ENCODE measurements at regions not wholly inside any gene's neighbourhood (a gene's known extent, or its start where the extent isn't known, plus 50 kb on each side); places are given as distances from the start of the nearest gene placed in this dataset.

DNA sequence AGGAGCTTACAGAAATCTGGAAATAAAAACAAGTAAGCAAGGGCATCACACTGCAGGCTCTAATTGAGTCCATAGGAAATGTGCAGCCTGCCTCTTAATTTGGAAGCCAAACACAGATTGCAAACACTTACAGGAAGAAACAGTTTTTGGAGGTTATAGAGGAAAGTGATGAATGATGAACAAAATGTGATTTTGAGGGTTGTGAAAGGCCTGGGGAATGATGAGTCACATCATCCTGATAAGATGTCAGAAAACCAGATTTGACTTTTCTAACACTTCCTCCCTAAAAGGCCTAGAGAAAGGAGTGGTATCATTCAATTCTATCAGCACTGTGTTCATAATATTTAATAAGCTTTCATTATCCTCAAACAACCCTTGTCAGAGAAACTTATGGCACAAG is 96.6 kb upstream of the POU2AF2 start:
- POLR2A ChIA-PET = no interaction called here
- DNase-seq (ENCODE audit: unreplicated experiment) = no peak
- H3K27me3 Mint-ChIP-seq (ENCODE audit: insufficient read depth, unreplicated experiment) = peaks cover 74% of the 10 kb centered on the region
- no peaks in the 10 kb centered on the region for H3K9me3 Mint-ChIP-seq (ENCODE audit: unreplicated experiment)
- CTCF ChIA-PET = no interaction called here
- H3K36me3 Mint-ChIP-seq (ENCODE audit: insufficient read depth, unreplicated experiment) = no peaks in the 10 kb centered on the region
- no peak overlapping the region for H3K4me3 Mint-ChIP-seq (ENCODE audit: unreplicated experiment)
- intact Hi-C loops (cut with micrococcal nuclease) = no loop called here
- no peaks in the 10 kb centered on the region for H3K4me1 Mint-ChIP-seq (ENCODE audit: insufficient read depth, unreplicated experiment)
- TF ChIP-seq, protein P1, sequence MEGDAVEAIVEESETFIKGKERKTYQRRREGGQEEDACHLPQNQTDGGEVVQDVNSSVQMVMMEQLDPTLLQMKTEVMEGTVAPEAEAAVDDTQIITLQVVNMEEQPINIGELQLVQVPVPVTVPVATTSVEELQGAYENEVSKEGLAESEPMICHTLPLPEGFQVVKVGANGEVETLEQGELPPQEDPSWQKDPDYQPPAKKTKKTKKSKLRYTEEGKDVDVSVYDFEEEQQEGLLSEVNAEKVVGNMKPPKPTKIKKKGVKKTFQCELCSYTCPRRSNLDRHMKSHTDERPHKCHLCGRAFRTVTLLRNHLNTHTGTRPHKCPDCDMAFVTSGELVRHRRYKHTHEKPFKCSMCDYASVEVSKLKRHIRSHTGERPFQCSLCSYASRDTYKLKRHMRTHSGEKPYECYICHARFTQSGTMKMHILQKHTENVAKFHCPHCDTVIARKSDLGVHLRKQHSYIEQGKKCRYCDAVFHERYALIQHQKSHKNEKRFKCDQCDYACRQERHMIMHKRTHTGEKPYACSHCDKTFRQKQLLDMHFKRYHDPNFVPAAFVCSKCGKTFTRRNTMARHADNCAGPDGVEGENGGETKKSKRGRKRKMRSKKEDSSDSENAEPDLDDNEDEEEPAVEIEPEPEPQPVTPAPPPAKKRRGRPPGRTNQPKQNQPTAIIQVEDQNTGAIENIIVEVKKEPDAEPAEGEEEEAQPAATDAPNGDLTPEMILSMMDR (IDR thresholded peaks at IDR 0.05; ENCODE audit: unreplicated experiment) = no peak
- no peak overlapping the region for H3K27ac Mint-ChIP-seq (ENCODE audit: low read depth, unreplicated experiment)
- BruUV-seq (replicated peaks) = no TSS peak

DNA sequence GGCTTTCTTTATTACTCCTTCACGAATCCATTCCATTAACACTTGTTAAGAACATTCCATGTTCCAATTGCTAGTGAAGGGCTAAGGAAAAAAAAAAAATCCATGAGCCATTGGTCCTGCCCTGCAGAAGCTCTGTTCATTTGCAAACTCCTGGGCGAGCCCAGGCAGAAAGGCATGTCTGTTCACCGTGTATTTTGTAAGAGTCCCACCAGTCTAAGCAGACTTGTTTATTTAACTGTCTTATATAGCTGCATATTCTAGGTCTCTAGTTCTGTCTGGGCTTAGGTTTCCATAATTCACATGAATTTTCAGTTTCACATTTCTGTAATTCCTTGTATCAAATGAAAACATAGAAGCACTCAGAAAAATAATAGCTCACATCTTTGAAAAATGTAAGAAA is 97.4 kb upstream of the POU2AF2 start:
- Mint-ChIP-seq H3K27me3 (ENCODE audit: insufficient read depth, unreplicated experiment) (peaks cover 68% of the 10 kb centered on the region), H3K4me1 (ENCODE audit: insufficient read depth, unreplicated experiment) (no peaks in the 10 kb centered on the region), H3K36me3 (ENCODE audit: insufficient read depth, unreplicated experiment) (no peaks in the 10 kb centered on the region), H3K9me3 (ENCODE audit: unreplicated experiment) (no peaks in the 10 kb centered on the region), H3K27ac (ENCODE audit: low read depth, unreplicated experiment) (no peak overlapping the region), H3K4me3 (ENCODE audit: unreplicated experiment) (no peak overlapping the region)
- POLR2A ChIA-PET = interaction anchor here (0.6 kb wide), 2 partner anchors 90 to 575 kb away, joined by 3 to 4 read pairs; no protein-coding TSS in a partner anchor
- no TSS peak for BruUV-seq (replicated peaks)
- no peak for DNase-seq (ENCODE audit: unreplicated experiment)
- CTCF ChIA-PET = no interaction called here
- TF ChIP-seq, protein P1 (IDR thresholded peaks at IDR 0.05; ENCODE audit: unreplicated experiment) = no peak
- intact Hi-C loops (cut with micrococcal nuclease) = no loop called here

DNA sequence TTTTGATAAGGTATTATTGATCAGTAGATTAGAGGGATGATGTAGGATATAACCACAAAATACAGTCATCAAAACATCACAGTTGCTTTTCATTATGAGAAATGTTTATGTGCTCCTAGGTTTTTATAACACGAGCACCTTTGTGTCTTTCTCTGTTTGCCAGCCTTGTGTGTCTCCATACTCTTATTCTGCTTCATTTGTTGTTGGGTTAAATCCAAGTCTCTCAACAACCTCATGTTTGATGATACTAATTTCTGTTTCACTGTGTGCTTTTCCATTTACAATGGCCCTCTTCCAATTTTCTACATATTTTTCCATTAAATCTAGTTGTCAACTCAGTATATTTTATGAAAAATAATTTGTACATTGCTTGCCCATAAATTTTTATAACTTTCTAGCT is 107.7 kb upstream of the POU2AF2 start:
- H3K9me3 Mint-ChIP-seq (ENCODE audit: unreplicated experiment) = no peaks in the 10 kb centered on the region
- peaks cover 91% of the 10 kb centered on the region for H3K27me3 Mint-ChIP-seq (ENCODE audit: insufficient read depth, unreplicated experiment)
- DNase-seq (ENCODE audit: unreplicated experiment) = no peak
- ChIA-PET POLR2A (no interaction called here), CTCF (no interaction called here)
- H3K4me3 Mint-ChIP-seq (ENCODE audit: unreplicated experiment) = no peak overlapping the region
- no TSS peak for BruUV-seq (replicated peaks)
- no peaks in the 10 kb centered on the region for H3K4me1 Mint-ChIP-seq (ENCODE audit: insufficient read depth, unreplicated experiment)
- H3K27ac Mint-ChIP-seq (ENCODE audit: low read depth, unreplicated experiment) = no peak overlapping the region
- TF ChIP-seq, protein P1 (IDR thresholded peaks at IDR 0.05; ENCODE audit: unreplicated experiment) = no peak
- no peaks in the 10 kb centered on the region for H3K36me3 Mint-ChIP-seq (ENCODE audit: insufficient read depth, unreplicated experiment)
- intact Hi-C loops (cut with micrococcal nuclease) = no loop called here

DNA sequence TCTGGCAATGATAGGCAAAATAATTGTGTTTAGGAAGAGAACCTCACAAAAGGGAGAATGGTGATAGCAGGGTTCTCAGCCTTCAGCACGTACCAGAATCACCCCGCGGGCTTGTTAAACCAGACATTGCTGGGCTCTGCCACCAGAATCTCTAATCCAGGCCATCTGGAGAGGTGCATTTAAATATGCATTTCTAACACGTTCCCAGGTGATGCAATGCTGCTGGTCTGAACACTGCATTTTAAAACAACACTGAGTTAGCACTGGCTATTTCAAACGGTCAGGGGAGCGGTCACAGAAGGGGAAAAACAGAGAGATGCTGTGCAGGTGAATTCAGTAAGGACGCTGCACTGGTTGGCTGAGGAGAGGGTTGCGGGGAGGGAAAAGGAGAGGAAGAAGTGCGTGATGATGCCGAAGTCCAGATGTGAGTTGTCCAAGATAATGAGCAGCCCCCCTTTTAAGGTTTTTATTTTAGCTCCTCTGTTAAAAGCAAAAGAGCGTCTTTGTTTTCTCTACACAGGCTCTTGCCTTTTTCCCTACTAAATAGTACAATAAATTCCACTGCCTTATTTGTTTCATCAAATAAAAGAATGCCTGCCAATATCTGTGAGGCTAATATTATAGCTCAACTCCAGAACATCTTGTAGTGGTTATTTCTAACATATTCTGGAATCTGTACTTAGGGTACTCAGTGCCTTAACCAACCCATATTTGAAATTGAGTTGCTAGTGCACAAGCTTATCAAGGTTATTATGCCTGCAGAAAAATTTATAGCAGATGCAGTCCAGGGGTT is 109.6 kb upstream of the POU2AF2 start:
- ChIA-PET POLR2A (no interaction called here), CTCF (no interaction called here)
- Mint-ChIP-seq H3K4me3 (ENCODE audit: unreplicated experiment) (no peak overlapping the region), H3K27ac (ENCODE audit: low read depth, unreplicated experiment) (no peak overlapping the region), H3K36me3 (ENCODE audit: insufficient read depth, unreplicated experiment) (no peaks in the 10 kb centered on the region), H3K4me1 (ENCODE audit: insufficient read depth, unreplicated experiment) (no peaks in the 10 kb centered on the region), H3K9me3 (ENCODE audit: unreplicated experiment) (no peaks in the 10 kb centered on the region), H3K27me3 (ENCODE audit: insufficient read depth, unreplicated experiment) (peaks cover 81% of the 10 kb centered on the region)
- DNase-seq (ENCODE audit: unreplicated experiment) = no peak
- BruUV-seq (replicated peaks) = no TSS peak
- TF ChIP-seq, protein P1 (IDR thresholded peaks at IDR 0.05; ENCODE audit: unreplicated experiment) = no peak
- intact Hi-C loops (cut with micrococcal nuclease) = no loop called here
